H9 (cell line): ENCODE measurements at regions not wholly inside any gene's neighbourhood (a gene's known extent, or its start where the extent isn't known, plus 50 kb on each side); places are given as distances from the start of the nearest gene placed in this dataset.

Experiments used
- DNase-seq: peaks from one replicate; pipeline ENCODE4 v3.0.0-alpha.2; 2017
- H2AFZ ChIP-seq: one replicate; pipeline ENCODE4 v1.6.1; 2013; ENCODE audit warnings: mild to moderate bottlenecking, low read length, control low read depth, moderate library complexity
- H2AK5ac ChIP-seq: 2 replicates; pipeline ENCODE4 v1.6.1; 2013; ENCODE audit warnings: low read length, control low read depth, mixed read lengths; ENCODE audit not compliant: insufficient read length
- H2BK120ac ChIP-seq: one replicate; pipeline ENCODE4 v1.6.1; 2013; ENCODE audit warnings: low read depth, mild to moderate bottlenecking, low read length, control low read depth, inconsistent platforms; ENCODE audit not compliant: poor library complexity, severe bottlenecking
- H2BK12ac ChIP-seq: 2 replicates; pipeline ENCODE4 v1.6.1; 2013; ENCODE audit warnings: low read length, control low read depth, mixed read lengths, low read depth; ENCODE audit not compliant: insufficient read length
- H2BK15ac ChIP-seq: 2 replicates; pipeline ENCODE4 v1.6.1; 2013; ENCODE audit warnings: low read depth, low read length, control low read depth
- H2BK20ac ChIP-seq: one replicate; pipeline ENCODE4 v1.6.1; 2013; ENCODE audit warnings: low read depth, mild to moderate bottlenecking, low read length, control low read depth, inconsistent platforms; ENCODE audit not compliant: poor library complexity, severe bottlenecking
- H2BK5ac ChIP-seq: 2 replicates; pipeline ENCODE4 v1.6.1; 2013; ENCODE audit warnings: low read length, control low read depth, mixed read lengths; ENCODE audit not compliant: insufficient read length
- H3K14ac ChIP-seq: 2 replicates; pipeline ENCODE4 v1.6.1; 2013; ENCODE audit warnings: low read length, control low read depth; ENCODE audit not compliant: insufficient read depth
- H3K18ac ChIP-seq: 2 replicates; pipeline ENCODE4 v1.6.1; 2013; ENCODE audit warnings: low read depth, mild to moderate bottlenecking, mixed read lengths, low read length, control low read depth; ENCODE audit not compliant: insufficient read length
- H3K23ac ChIP-seq: 2 replicates; pipeline ENCODE4 v1.6.1; 2013; ENCODE audit warnings: low read length, control low read depth, mixed read lengths, low read depth; ENCODE audit not compliant: insufficient read length
- H3K23me2 ChIP-seq: 2 replicates; pipeline ENCODE4 v1.6.1; 2013; ENCODE audit warnings: low read depth, mild to moderate bottlenecking, mixed read lengths, low read length, control low read depth; ENCODE audit not compliant: insufficient read length, poor library complexity, severe bottlenecking
- H3K27ac ChIP-seq: 2 replicates; pipeline ENCODE4 v1.5.1; 2013; ENCODE audit warnings: low read length, control low read depth, mixed read lengths, low read depth; ENCODE audit not compliant: insufficient read length
- H3K27me3 ChIP-seq: 2 replicates; pipeline ENCODE4 v1.6.1; 2013; ENCODE audit warnings: low read length, control low read depth, inconsistent platforms; ENCODE audit not compliant: insufficient read depth
- H3K4ac ChIP-seq: 2 replicates; pipeline ENCODE4 v1.6.1; 2013; ENCODE audit warnings: low read depth, mild to moderate bottlenecking, control low read depth, inconsistent platforms, low read length, moderate library complexity
- H3K4me1 ChIP-seq: 2 replicates; pipeline ENCODE4 v1.6.1; 2013; ENCODE audit warnings: low read length, control low read depth, inconsistent platforms; ENCODE audit not compliant: insufficient read depth
- H3K4me2 ChIP-seq: 2 replicates; pipeline ENCODE4 v1.6.1; 2013; ENCODE audit warnings: low read length, control low read depth, mixed read lengths; ENCODE audit not compliant: insufficient read length, insufficient read depth
- H3K56ac ChIP-seq: 2 replicates; pipeline ENCODE4 v1.6.1; 2013; ENCODE audit warnings: low read depth, mild to moderate bottlenecking, mixed read lengths, low read length, control low read depth; ENCODE audit not compliant: insufficient read length
- H3K79me1 ChIP-seq: 2 replicates; pipeline ENCODE4 v1.6.1; 2013; ENCODE audit warnings: low read depth, mild to moderate bottlenecking, moderate library complexity, low read length, control low read depth, inconsistent platforms; ENCODE audit not compliant: insufficient read depth, poor library complexity, severe bottlenecking
- H3K79me2 ChIP-seq: 2 replicates; pipeline ENCODE4 v1.6.1; 2013; ENCODE audit warnings: low read length, control low read depth, inconsistent platforms; ENCODE audit not compliant: insufficient read depth
- H3K9ac ChIP-seq: 2 replicates; pipeline ENCODE4 v1.6.1; 2013; ENCODE audit warnings: low read length, control low read depth, mixed read lengths; ENCODE audit not compliant: insufficient read length; ENCODE audit errors: extremely low read depth
- H3K9me3 ChIP-seq: one replicate; pipeline ENCODE4 v1.6.1; 2013; ENCODE audit warnings: low read depth, low read length, inconsistent platforms; ENCODE audit not compliant: control insufficient read depth
- H3T11ph ChIP-seq: one replicate; pipeline ENCODE4 v1.6.1; 2013; ENCODE audit warnings: mild to moderate bottlenecking, low read length, control low read depth, inconsistent platforms
- H4K20me1 ChIP-seq: one replicate; pipeline ENCODE4 v1.6.1; 2013; ENCODE audit not compliant: control insufficient read depth, insufficient read length, insufficient read depth
- H4K5ac ChIP-seq: 2 replicates; pipeline ENCODE4 v1.6.1; 2013; ENCODE audit warnings: low read depth, mild to moderate bottlenecking, mixed read lengths, low read length, control low read depth; ENCODE audit not compliant: insufficient read length
- H4K8ac ChIP-seq: replicated peaks from 2 replicates; pipeline ENCODE4 v1.6.1; 2013; ENCODE audit warnings: low read length, control low read depth, mixed read lengths, low read depth; ENCODE audit not compliant: insufficient read length
- H4K91ac ChIP-seq: 2 replicates; pipeline ENCODE4 v1.6.1; 2013; ENCODE audit warnings: low read depth, mild to moderate bottlenecking, moderate library complexity, mixed read lengths, low read length, control low read depth; ENCODE audit not compliant: insufficient read length
- H3K27ac Mint-ChIP-seq, 3 experiments: 2 replicates in 2 of 3; 3 replicates in 1 of 3; pipeline ENCODE4 v1.8.0; 2020 to 2021; ENCODE audit warnings: mixed read lengths in 3 of 3, mild to moderate bottlenecking in 1 of 3, moderate library complexity in 1 of 3
- H3K27me3 Mint-ChIP-seq: 2 replicates; pipeline ENCODE4 v1.8.0; 2021; ENCODE audit warnings: low read depth, mild to moderate bottlenecking, moderate library complexity, mixed read lengths
- H3K36me3 Mint-ChIP-seq, 3 experiments: 2 replicates in 2 of 3; 3 replicates in 1 of 3; pipeline ENCODE4 v1.8.0; 2020 to 2021; ENCODE audit warnings: low read depth in 3 of 3, mixed read lengths in 3 of 3; ENCODE audit not compliant: insufficient read depth in 1 of 3
- H3K4me1 Mint-ChIP-seq, 2 experiments: 2 replicates each; pipeline ENCODE4 v1.8.0; 2020; ENCODE audit warnings: mixed read lengths in 2 of 2
- H3K4me3 Mint-ChIP-seq, 2 experiments: 2 replicates in 1 of 2; 3 replicates in 1 of 2; pipeline ENCODE4 v1.8.0; 2020 to 2021; ENCODE audit warnings: mild to moderate bottlenecking in 2 of 2, mixed read lengths in 2 of 2, moderate library complexity in 1 of 2
- H3K9me3 Mint-ChIP-seq, 2 experiments: 2 replicates in 1 of 2; 3 replicates in 1 of 2; pipeline ENCODE4 v1.8.0; 2020; ENCODE audit warnings: mild to moderate bottlenecking in 2 of 2, mixed read lengths in 2 of 2, moderate library complexity in 1 of 2
- WGBS: extraction: QIAGEN DNeasy Blood & Tissue Kit; methylation state at CpG from one replicate; pipeline ENCODE4 v1.1.7; 2013; ENCODE audit warnings: missing lambda C conversion rate, low lambda C conversion rate, mixed read lengths; ENCODE audit not compliant: insufficient read length; ENCODE audit errors: extremely low coverage; 5-methylcytosine and 5-hydroxymethylcytosine counted together
- TF ChIP-seq, protein P1 (sequence below): fragments of 200-600 bp; sonication (generic); conservative IDR thresholded peaks from 3 replicates; pipeline ENCODE4 v1.8.0; 2021; ENCODE audit warnings: antibody characterized with exemption, mild to moderate bottlenecking

DNA sequence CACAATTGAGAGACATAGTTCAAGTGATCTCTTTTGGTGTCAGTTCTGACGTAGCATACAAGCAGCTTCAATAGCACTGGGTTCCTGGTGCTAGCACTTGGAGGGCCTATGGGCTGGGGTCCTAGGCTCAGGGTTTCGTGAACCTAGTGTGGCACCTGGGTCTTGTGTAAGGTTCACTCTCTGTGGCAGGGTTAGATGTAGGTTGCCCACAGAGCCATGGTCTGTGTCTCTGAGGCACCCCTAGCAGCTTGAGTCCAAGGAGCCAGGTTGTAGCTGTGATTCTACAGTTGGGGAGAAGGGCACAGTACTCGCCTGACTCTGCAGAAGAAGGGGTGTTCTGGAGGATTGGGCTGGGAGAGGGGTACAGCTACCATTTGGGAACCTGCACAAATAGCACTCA, 282.6 kb upstream of the LRRC3B start:
- no peak overlapping the region for H3K4ac ChIP-seq
- Mint-ChIP-seq H3K9me3 (peaks cover 0 to 3% of the 10 kb centered on the region in 2 experiments; a peak in 2 of 5 replicates), H3K36me3 (no peaks in the 10 kb centered on the region), H3K4me1 (no peaks in the 10 kb centered on the region), H3K27ac (no peak overlapping the region; a peak in 1 of 7 replicates), H3K4me3 (no peak overlapping the region), H3K27me3 (no peaks in the 10 kb centered on the region)
- WGBS, result no CpG with 5 or more reads among the region's 3 CpGs
- no peak overlapping the region for H3K56ac ChIP-seq
- H4K8ac ChIP-seq, result no peak overlapping the region
- H3K14ac ChIP-seq, result no peak overlapping the region
- H3K27me3 ChIP-seq, result no peaks in the 10 kb centered on the region
- no peaks in the 10 kb centered on the region for H4K20me1 ChIP-seq
- no peak overlapping the region for H2BK5ac ChIP-seq
- H2AK5ac ChIP-seq, result no peak overlapping the region
- H3K23me2 ChIP-seq, result no peaks in the 10 kb centered on the region
- no peak overlapping the region for H3K9ac ChIP-seq
- H3K4me2 ChIP-seq, result no peak overlapping the region
- TF ChIP-seq, protein P1, sequence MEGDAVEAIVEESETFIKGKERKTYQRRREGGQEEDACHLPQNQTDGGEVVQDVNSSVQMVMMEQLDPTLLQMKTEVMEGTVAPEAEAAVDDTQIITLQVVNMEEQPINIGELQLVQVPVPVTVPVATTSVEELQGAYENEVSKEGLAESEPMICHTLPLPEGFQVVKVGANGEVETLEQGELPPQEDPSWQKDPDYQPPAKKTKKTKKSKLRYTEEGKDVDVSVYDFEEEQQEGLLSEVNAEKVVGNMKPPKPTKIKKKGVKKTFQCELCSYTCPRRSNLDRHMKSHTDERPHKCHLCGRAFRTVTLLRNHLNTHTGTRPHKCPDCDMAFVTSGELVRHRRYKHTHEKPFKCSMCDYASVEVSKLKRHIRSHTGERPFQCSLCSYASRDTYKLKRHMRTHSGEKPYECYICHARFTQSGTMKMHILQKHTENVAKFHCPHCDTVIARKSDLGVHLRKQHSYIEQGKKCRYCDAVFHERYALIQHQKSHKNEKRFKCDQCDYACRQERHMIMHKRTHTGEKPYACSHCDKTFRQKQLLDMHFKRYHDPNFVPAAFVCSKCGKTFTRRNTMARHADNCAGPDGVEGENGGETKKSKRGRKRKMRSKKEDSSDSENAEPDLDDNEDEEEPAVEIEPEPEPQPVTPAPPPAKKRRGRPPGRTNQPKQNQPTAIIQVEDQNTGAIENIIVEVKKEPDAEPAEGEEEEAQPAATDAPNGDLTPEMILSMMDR, result no peak
- no peaks in the 10 kb centered on the region for H3K4me1 ChIP-seq
- no peak overlapping the region for H3T11ph ChIP-seq
- H4K91ac ChIP-seq, result no peak overlapping the region
- no peak overlapping the region for H3K18ac ChIP-seq
- H3K79me1 ChIP-seq, result no peaks in the 10 kb centered on the region
- DNase-seq, result no peak
- no peak overlapping the region for H2BK12ac ChIP-seq
- no peak overlapping the region for H3K23ac ChIP-seq
- no peaks in the 10 kb centered on the region for H3K9me3 ChIP-seq
- no peaks in the 10 kb centered on the region for H3K79me2 ChIP-seq
- no peak overlapping the region for H2BK15ac ChIP-seq
- H2BK120ac ChIP-seq, result no peak overlapping the region
- H3K27ac ChIP-seq, result no peak overlapping the region
- no peak overlapping the region for H2AFZ ChIP-seq
- H4K5ac ChIP-seq, result no peak overlapping the region
- H2BK20ac ChIP-seq, result no peak overlapping the region
